Daoy (cell line): ENCODE measurements at regions not wholly inside any gene's neighbourhood (a gene's known extent, or its start where the extent isn't known, plus 50 kb on each side); places are given as distances from the start of the nearest gene placed in this dataset.

Source experiments
- DNase-seq: peaks from one replicate; pipeline ENCODE4 v3.0.0-alpha.2; 2015; ENCODE audit warnings: low read depth

DNA sequence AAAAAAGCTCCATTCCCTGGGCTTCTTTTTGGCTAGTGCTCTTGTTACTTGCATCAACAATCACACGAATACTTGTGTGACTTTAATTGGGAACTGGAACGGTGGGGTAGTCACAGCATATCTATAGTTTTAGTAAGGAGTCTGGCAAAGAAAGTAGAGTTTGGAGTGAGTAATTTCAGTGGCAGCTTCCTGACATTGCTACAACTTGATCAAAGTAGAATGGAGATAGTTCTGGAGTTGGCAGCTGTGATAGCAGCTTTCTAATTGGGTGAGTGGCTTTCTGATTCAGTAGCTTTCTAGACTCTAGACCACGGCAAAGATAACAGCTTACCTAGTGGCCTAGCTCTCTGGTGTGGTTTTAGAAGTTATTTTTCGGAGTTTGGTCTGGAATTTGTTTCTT, 475.0 kb downstream of the TUSC7 start:
- peak; percentile 7 for DNase-seq

DNA sequence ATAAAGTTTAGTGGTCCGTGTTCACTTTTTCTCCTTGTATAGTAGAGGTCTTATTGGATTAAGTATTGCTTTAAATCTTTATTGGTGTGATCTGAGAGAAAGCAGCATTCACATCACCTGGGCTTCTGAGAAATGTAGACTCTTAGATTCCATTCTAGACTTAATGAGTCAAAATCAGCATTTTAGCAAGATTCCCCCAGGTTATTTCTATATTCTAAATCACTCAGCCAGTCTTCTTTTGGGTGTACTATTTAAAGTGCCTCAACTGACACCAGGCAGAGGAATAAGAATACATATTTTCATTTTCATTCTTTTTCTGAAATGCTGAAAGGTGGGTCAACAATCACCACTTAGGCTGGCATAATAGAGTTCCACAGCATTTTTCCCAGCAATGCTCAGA, 481.7 kb downstream of the TUSC7 start:
- DNase-seq, result no peak

- peak; percentile 6 for DNase-seq
Measured at GRCh38 chr3:117192888-117193287, 483.3 kb downstream of the TUSC7 start.

DNA sequence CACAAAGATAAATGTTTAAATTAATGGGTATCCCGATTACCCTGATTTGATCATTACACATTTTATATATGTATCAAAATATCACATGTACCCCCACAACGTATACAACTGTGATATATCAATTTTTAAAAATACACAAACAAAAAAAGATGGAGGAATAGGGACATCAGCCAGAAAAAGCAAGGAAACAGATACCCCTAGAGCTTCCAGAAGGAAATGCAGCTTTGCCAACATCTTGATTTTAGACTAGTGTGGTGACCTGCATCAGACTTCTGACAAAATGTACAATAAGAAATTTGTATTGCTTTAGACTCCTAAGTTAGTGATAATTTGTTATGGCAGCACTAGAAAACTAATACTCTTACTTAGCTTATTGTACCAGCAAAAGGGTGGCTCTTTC, 483.8 kb downstream of the TUSC7 start:
- DNase-seq, result no peak

GRCh38 chr3:117195034-117195433, 485.5 kb downstream of the TUSC7 start:
- no peak for DNase-seq

- no peak for DNase-seq
Measured at GRCh38 chr3:117200962-117201361, 491.4 kb downstream of the TUSC7 start.

DNA sequence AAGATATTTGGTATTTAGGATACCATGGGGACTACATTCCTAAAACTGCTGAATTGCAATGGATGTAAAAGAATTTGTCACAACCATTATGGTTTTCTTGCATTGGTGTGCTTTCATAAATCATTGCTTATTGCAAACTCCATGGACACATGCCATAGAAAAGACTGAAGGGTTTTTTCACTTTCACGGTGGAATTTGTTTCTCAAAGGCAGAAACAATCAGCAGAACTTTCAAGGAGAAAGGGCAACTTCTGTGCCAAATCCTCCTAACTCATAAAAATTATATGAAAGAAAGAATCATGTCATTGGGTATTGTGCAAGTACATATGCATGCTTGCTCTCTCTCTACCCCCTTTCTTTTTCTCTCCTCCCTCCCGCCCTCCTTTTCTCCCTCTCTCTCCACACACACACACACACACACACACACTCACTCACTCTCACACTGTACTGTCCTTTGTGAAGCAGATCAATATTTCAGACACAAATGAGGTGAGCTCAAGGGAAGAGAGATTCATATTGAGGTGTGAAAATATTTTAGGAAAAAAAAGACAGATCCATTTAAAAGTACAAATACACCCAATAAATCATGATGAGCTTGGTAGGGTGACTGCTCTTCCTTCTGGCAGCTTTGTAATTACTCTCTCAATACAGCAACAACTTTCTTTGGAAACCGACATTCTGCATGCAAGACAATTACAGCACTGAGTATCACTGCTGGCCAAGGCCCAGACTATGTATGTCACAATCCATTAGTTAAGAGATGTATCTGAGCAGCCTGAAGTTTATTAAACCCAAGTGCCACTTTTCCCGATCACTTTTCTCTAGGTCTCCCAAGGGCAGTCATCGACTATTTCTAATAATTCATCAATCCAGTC, 492.6 kb downstream of the TUSC7 start:
- DNase-seq, result no peak

- peak; percentile 6 for DNase-seq
Measured at GRCh38 chr3:117217355-117217754, 507.8 kb downstream of the TUSC7 start.

DNA sequence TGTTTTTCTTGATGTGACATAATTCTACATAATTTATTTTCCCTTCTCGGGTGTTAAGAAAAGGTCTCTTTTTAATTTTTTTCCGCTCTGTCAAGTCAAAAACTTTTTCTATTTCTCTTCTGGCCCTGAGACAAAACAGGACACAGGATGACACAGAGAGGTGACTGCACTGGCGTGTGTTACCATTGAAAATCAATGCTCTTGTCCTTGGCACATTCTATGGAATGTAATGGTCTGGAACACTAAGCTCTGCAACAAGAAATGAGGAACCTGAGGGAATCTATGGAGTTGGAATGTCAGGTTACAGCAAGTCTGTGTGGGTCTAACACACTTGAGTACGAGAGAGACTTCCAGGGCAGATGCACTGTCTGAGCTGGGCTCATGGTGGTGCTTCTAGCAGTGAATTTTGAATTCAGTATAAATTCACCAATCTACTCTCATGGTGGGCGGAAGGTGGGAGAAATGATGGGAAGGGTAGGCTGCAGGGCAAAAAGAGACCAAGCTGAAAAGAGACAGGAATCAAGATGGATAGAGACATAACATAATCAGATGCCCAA, 508.3 kb downstream of the TUSC7 start:
- DNase-seq, result no peak

- DNase-seq, result no peak
Measured at GRCh38 chr3:117218641-117219048, 509.1 kb downstream of the TUSC7 start.

DNA sequence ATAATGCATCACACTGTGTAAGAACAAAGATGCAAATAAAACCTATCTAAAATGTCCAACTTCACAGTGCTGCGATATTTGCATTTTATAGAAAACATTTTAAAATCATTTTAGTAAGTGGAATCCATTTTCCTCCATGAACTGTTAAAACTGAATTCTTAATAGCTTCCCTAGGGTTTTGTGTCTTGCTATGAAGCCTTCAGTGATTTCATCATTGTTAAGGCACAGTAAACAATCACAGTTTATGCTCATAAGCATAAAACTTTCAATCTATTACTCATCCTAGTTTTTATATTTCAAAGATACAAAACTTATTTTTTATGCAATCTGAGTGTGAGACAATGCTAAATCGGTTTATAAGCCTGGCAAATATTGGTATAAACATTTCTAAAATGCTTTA, 509.7 kb downstream of the TUSC7 start:
- DNase-seq, result no peak

GRCh38 chr3:117226932-117227331, 517.4 kb downstream of the TUSC7 start:
- no peak for DNase-seq

DNA sequence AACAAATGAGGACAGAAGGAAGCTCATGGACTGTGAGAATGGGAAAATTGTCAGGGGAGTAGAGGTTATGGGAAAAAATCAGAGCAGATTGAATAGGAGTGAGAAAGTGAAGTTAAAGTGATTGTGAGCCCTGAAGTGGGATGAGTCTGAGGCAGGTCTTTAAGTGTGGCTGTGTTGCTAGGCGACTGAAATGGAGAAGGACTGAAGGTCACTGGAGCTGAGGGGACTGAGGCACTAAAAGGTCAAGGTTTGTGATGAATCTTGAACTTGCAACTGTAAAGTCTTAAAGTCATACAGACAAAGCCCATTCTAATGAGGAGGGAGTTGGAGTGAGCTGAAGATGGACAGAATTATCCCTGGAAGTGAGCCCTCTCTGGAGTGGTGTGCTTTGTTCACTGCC, 518.9 kb downstream of the TUSC7 start:
- DNase-seq, result no peak

GRCh38 chr3:117230924-117231323, 521.3 kb downstream of the TUSC7 start:
- no peak for DNase-seq

DNA sequence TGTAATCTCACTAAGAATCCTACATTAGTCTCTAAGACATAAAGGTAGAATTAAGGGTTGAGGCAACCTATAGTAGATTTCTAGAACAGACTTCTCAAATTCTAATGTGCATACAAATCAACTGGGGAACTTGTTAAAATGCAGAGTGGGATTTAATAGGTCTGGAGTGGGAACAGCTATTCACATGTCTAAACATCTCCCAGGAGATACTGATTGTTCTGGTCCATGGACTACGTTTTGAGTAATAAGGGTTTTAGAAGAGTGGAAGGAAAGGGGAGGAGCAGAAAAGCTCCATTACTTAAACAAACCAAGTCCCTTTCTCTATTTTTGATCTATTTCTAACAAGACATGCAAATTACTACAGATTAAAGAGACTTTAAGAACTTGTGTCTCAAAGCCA, 524.8 kb downstream of the TUSC7 start:
- DNase-seq, result no peak

- no peak for DNase-seq
Measured at GRCh38 chr3:117235304-117235703, 525.7 kb downstream of the TUSC7 start.

GRCh38 chr3:117238806-117239205, 529.2 kb downstream of the TUSC7 start:
- DNase-seq, result no peak

DNA sequence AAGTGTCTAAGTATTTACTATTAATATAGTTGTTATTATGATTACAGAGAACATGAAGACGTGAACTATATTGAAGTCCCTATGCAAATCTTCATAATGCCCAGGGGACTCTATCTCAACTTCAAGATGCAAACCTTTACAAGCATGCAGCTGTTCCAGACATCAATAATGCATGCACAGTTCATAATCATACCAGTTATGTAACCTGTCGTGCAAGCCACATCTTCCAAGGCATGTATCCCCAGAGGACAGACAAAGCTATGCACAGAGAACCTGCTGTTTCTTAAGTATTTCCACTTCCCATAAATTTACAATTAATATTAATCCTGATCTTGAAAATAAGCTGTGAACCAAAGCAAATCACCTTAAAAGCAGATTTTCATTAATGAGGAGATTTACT, 534.1 kb downstream of the TUSC7 start:
- DNase-seq, result no peak

GRCh38 chr3:117246771-117247555, 537.4 kb downstream of the TUSC7 start:
- DNase-seq, result no peak

GRCh38 chr3:117248153-117248552, 538.6 kb downstream of the TUSC7 start:
- no peak for DNase-seq

DNA sequence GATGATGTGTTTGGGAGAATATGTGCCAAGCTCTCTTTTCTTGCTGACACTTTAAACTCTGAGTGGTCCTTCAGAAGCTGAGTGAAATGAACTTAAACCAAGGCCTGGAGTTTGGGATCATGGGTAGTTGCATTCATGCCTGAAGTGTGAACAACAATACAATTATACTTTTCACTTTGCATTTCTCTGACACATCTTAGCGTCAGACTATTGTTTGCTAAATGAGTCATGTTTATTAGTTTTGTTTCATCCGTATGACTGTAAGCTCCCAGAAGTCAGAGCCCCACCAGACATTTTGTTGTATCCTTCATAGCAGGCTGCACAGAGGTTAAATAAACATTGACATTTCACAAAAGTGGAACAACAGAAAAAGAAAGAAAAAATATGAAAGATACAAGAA, 542.6 kb downstream of the TUSC7 start:
- peak; percentile 30 for DNase-seq

- no peak for DNase-seq
Measured at GRCh38 chr3:117252651-117253050, 543.1 kb downstream of the TUSC7 start.

DNA sequence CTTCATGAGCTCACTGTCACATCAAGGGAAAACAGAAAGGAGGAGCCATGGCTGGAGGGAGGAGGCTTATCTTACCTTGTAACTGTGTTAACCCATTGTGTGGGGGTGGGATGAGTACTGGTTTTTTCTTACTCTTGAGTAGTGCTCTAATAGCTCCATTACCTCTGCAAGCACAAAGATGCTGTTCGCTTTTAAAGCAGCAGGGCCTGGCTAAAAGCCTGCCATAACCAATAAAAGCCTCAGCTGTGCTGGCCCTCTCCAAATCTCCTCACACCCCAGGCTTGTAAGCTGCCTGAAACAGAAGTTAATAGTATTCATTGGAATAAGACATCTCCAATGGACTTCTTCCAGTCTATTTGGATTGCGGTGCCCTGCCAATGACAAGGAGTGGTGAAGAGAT, 544.1 kb downstream of the TUSC7 start:
- no peak for DNase-seq
